ENCODE measurements at regions not wholly inside any gene's neighbourhood (a gene's known extent, or its start where the extent isn't known, plus 50 kb on each side); places are given as distances from the start of the nearest gene placed in this dataset.

- TF ChIP-seq, protein P1, sequence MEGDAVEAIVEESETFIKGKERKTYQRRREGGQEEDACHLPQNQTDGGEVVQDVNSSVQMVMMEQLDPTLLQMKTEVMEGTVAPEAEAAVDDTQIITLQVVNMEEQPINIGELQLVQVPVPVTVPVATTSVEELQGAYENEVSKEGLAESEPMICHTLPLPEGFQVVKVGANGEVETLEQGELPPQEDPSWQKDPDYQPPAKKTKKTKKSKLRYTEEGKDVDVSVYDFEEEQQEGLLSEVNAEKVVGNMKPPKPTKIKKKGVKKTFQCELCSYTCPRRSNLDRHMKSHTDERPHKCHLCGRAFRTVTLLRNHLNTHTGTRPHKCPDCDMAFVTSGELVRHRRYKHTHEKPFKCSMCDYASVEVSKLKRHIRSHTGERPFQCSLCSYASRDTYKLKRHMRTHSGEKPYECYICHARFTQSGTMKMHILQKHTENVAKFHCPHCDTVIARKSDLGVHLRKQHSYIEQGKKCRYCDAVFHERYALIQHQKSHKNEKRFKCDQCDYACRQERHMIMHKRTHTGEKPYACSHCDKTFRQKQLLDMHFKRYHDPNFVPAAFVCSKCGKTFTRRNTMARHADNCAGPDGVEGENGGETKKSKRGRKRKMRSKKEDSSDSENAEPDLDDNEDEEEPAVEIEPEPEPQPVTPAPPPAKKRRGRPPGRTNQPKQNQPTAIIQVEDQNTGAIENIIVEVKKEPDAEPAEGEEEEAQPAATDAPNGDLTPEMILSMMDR (IDR thresholded peaks at IDR 0.05), result no peak
- TF ChIP-seq EP300 (IDR thresholded peaks at IDR 0.05), result no peak
- no peak for TF ChIP-seq POLR2A (IDR thresholded peaks at IDR 0.05)
These were observed 921.9 kb downstream of the SQOR start for GRCh38 chr15:46556559-46557379.
